ENCODE measurements at regions not wholly inside any gene's neighbourhood (a gene's known extent, or its start where the extent isn't known, plus 50 kb on each side); places are given as distances from the start of the nearest gene placed in this dataset.

DNA sequence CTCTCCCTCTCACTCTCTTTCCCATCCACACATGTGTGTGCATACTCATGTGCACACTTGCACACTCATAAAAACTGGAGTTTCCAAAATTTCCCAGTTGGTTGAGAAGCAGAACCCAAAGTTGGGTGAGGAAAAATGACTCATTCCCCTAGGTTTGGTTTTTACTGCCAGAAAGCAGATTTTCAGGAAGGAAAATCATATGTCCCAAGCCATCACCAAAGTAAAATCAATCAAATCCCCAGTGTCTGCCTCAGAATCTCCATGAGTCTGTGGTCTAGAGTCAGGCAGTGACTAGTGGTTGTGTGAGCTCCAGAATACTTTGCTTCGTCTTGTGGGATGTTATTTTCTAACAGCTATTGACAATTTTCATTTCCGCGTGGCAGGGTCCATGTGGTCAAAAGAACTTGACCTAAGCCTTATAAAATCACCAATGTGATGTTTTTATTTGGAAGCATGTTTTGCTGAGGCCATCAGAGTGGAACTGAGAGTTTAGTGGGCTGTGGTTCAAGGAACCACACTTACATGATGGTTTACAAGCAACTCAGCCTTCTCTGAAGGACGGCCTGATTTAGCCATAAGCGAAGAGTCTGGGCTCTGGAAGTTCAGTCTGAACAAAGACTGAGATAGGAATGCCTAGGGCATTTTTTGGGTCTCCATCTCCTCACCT lies 81.9 kb upstream of the CCN6 start:
- H3K4me3 ChIP-seq (ENCODE audit: low read depth, low read length): no peak overlapping the region
- TF ChIP-seq, protein P1, sequence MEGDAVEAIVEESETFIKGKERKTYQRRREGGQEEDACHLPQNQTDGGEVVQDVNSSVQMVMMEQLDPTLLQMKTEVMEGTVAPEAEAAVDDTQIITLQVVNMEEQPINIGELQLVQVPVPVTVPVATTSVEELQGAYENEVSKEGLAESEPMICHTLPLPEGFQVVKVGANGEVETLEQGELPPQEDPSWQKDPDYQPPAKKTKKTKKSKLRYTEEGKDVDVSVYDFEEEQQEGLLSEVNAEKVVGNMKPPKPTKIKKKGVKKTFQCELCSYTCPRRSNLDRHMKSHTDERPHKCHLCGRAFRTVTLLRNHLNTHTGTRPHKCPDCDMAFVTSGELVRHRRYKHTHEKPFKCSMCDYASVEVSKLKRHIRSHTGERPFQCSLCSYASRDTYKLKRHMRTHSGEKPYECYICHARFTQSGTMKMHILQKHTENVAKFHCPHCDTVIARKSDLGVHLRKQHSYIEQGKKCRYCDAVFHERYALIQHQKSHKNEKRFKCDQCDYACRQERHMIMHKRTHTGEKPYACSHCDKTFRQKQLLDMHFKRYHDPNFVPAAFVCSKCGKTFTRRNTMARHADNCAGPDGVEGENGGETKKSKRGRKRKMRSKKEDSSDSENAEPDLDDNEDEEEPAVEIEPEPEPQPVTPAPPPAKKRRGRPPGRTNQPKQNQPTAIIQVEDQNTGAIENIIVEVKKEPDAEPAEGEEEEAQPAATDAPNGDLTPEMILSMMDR (conservative IDR thresholded peaks at IDR 0.05; ENCODE audit: low read depth, low read length): no peak
- DNase-seq (ENCODE audit: low read depth): no peak

DNA sequence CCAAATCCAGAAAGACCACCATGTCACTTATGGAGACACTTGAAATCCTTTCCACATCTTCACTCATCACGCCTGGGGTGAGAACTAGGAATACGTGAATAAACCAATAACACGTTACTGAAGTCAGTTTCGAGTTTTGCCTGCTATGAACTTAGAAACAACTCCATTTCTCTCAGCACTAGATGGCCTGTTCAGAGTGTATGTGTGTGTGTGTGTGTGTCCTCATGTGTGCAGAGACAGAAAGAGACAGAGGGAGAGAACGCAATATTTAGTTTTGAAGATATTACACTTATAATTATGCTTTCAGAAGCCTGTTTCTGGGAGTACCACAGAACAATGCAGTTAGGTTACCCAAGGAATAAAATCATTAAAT lies 81.2 kb upstream of the CCN6 start:
- TF ChIP-seq, protein P1 (conservative IDR thresholded peaks at IDR 0.05; ENCODE audit: low read depth, low read length): no peak
- peak overlapping the region; percentile 29 for H3K4me3 ChIP-seq (ENCODE audit: low read depth, low read length)

DNA sequence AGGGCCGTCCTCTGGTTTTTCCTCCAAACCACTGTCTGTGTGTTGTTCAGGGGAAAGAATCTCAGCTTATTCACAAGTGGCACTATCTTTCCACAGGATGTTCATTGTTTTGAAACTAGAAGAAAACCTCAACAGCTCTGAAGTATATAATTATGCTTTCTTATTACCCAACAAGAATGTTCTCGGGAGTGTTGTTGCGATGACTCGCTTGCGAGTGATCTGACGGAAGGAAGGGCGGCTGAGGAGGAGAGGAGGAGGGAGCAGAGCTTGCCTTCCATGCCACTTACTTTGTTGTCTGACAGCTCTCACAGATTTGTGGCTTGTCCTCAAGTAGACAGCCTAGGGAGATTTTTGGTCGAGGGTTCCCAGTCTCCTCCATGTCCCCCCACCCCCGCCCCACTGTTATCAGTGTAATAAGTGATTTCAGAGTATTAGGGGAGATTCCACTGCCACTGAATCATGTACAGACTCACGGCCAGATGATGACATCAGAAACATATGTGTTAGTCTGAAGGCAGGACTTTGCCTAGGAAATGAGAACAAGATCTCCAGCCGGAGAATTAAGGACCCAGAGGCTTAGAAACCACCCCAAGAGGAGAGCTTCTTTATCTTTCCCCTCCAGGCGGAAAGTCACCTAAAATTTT lies 80.7 kb upstream of the CCN6 start:
- peak; percentile 97 for DNase-seq (ENCODE audit: low read depth)
- TF ChIP-seq, protein P1 (conservative IDR thresholded peaks at IDR 0.05; ENCODE audit: low read depth, low read length): no peak
- H3K4me3 ChIP-seq (ENCODE audit: low read depth, low read length): peak overlapping the region; percentile 29

More for the DNA sequence above, 81.2 kb upstream of the CCN6 start:
- no peak for DNase-seq (ENCODE audit: low read depth)

DNA sequence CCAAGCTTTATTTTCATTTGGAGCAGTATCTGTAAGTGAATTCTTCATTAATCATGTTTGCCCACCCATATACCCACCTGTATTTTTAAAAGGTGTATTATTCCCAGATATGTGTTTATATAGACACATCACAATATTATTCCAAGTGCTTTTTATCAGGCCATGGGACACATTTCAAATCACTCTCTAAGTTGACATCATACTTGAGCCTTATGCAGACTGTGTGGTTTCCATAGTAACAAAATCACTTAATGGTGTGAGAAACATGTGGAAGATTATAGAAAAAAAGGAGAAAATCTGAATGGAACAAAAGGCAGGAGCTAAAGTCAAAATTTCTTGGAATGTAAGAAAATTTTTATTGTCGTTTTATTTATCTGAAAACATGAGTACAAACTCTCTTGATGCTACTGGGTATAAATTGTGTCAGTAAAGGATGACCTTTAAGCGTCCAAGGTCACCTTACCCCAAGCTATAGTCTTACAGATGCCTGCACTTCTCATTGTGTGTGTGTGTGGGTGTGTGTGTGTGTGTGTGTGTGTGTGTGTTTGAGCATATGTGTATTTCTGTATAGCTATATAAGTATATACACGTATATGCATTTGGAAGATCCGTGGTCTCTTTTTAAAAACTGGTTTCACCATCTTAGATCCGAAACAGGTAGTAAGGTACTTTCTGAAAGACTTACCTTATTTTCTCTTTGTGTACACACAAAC lies 79.8 kb upstream of the CCN6 start:
- TF ChIP-seq, protein P1 (conservative IDR thresholded peaks at IDR 0.05; ENCODE audit: low read depth, low read length): no peak
- peak; percentile 77 for DNase-seq (ENCODE audit: low read depth)
- H3K4me3 ChIP-seq (ENCODE audit: low read depth, low read length): no peak overlapping the region

DNA sequence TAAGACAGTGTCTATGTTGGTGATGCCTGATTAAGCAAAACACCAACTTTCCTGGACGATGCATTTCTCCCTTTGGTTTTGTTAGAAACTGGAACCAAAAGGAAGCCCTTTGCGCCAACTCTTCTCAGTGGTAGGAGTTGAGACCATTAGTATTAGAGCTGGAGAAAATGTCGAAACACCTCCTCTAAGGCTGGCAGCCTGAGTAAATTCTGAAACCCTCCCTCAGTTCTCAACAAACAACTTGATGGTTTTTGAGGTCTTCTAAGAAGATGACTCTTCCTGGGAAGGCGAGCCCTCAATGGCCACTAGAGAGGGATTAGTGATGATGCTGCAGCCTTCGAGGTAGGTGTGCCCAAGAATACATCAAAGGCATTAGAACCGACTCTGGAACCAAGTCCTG lies 78.4 kb upstream of the CCN6 start:
- TF ChIP-seq, protein P1 (conservative IDR thresholded peaks at IDR 0.05; ENCODE audit: low read depth, low read length): no peak
- no peak overlapping the region for H3K4me3 ChIP-seq (ENCODE audit: low read depth, low read length)
- no peak for DNase-seq (ENCODE audit: low read depth)

DNA sequence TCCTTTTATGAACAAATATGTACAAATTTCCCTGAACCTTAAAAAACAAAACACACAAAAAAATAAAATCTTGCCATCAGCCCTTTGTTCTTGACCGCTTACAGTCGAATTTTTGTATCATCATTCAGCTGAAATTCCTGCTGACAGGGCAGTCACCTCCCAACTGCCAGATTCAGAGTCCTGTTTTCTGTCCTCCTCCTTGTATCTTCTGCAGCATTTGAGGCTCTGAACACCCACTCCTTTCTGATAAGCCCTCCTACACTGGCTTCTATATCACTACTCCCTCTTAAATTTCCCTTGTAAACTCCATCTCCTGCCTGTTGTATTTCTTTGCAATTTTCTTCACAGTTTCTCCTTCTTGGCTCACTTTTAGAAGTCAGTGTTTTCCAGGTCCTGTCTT lies 77.8 kb upstream of the CCN6 start:
- TF ChIP-seq, protein P1 (conservative IDR thresholded peaks at IDR 0.05; ENCODE audit: low read depth, low read length): no peak
- H3K4me3 ChIP-seq (ENCODE audit: low read depth, low read length): no peak overlapping the region
- DNase-seq (ENCODE audit: low read depth): no peak

Data from choroid plexus epithelial cell (primary cell).